HCT116 (cell line): ENCODE measurements at regions not wholly inside any gene's neighbourhood (a gene's known extent, or its start where the extent isn't known, plus 50 kb on each side); places are given as distances from the start of the nearest gene placed in this dataset.

ENCODE experiments used
- ATAC-seq: fragments of 200-7000 bp; cut with Tn5 transposase; 2 replicates; pipeline ENCODE4 v1.9.1; 2020; ENCODE audit warnings: mild to moderate bottlenecking, moderate library complexity
- BruUV-seq: library from RNA; stranded (reverse); fragments of 400-500 nt; replicated peaks from 2 replicates; lab custom pipeline; 2021; lab: Mats Ljungman, UMichigan
- CTCF ChIA-PET: fragments of 300-600 bp; sonication (Branson Sonifier 250); formaldehyde crosslinking; loops from one replicate; lab custom pipeline; 2021; ENCODE audit warnings: antibody characterized with exemption; lab: Charles Lee
- POLR2A ChIA-PET: fragments of 300-600, 350-600 bp; sonication (Branson Sonifier 250); formaldehyde crosslinking; loops from one replicate; lab custom pipeline; 2021; ENCODE audit warnings: antibody characterized with exemption; lab: Charles Lee
- RAD21 ChIA-PET, 2 experiments: fragments of 300-600 bp; sonication (Branson Sonifier 250); formaldehyde crosslinking; loops; one replicate each; lab custom pipeline; 2023; ENCODE audit warnings: low total read pairs in 2 of 2; ENCODE audit not compliant: uncharacterized antibody in 2 of 2, unreplicated experiment in 2 of 2, low non-redundant PET in 1 of 2; lab: Charles Lee
- DNase-seq: peaks from one replicate; pipeline ENCODE4 v3.0.0-alpha.2; 2010; ENCODE audit warnings: low read depth, low spot score
- H2AFZ ChIP-seq: fragments of 200-600 bp; shearing (Covaris generic), sonication (generic); 2 replicates; pipeline ENCODE4 v1.6.1; 2017; ENCODE audit warnings: low read depth, mixed run types, mixed read lengths, antibody characterized with exemption, low read length; ENCODE audit not compliant: poor library complexity, severe bottlenecking
- H3K27ac ChIP-seq: 2 replicates; pipeline ENCODE4 v1.5.1; 2012; ENCODE audit warnings: low read depth, low read length
- H3K27me3 ChIP-seq: fragments of 200-600 bp; sonication (generic); 2 replicates; pipeline ENCODE4 v1.6.1; 2016; ENCODE audit warnings: mixed run types, low read length, mixed read lengths; ENCODE audit not compliant: insufficient read depth
- H3K36me3 ChIP-seq, 2 experiments: fragments of 200-500 bp in 1 of 2; fragments of 200-600 bp in 1 of 2; sonication (Bioruptor generic) in 1 of 2; sonication (generic) in 1 of 2; 2 replicates each; pipeline versions ENCODE4 v1.5.1 to v1.6.1; 2014 to 2016; ENCODE audit warnings: low read length in 2 of 2, inconsistent platforms in 1 of 2, mixed read lengths in 1 of 2, mixed run types in 1 of 2; ENCODE audit not compliant: insufficient read depth in 2 of 2, control insufficient read depth in 1 of 2
- H3K4me1 ChIP-seq, 2 experiments: fragments of 200-600 bp in 1 of 2; sonication (generic) in 1 of 2; 2 replicates each; pipeline versions ENCODE4 v1.5.1 to v1.6.1; 2012 to 2017; ENCODE audit warnings: low read length in 2 of 2, inconsistent platforms in 1 of 2, mild to moderate bottlenecking in 1 of 2, mixed read lengths in 1 of 2, mixed run types in 1 of 2, moderate library complexity in 1 of 2; ENCODE audit not compliant: insufficient read depth in 2 of 2, control insufficient read depth in 1 of 2
- H3K4me2 ChIP-seq: fragments of 200-600 bp; sonication (generic); 2 replicates; pipeline ENCODE4 v1.6.1; 2017; ENCODE audit warnings: mixed run types, low read length, mixed read lengths
- H3K4me3 ChIP-seq, 2 experiments: fragments of 200-600 bp in 1 of 2; sonication (generic) in 1 of 2; replicated peaks in 1 of 2; 2 replicates each; pipeline ENCODE4 v1.5.1; 2011 to 2016; ENCODE audit warnings: low read length in 2 of 2, control low read depth in 1 of 2, low read depth in 1 of 2, mild to moderate bottlenecking in 1 of 2, mixed read lengths in 1 of 2, mixed run types in 1 of 2
- H3K79me2 ChIP-seq: fragments of 200-600 bp; sonication (generic); 2 replicates; pipeline ENCODE4 v1.6.1; 2017; ENCODE audit warnings: mild to moderate bottlenecking, mixed run types, low read length, moderate library complexity, mixed read lengths; ENCODE audit not compliant: insufficient read depth
- H3K9ac ChIP-seq: fragments of 200-600 bp; sonication (generic); 2 replicates; pipeline ENCODE4 v1.6.1; 2016; ENCODE audit warnings: low read length, mixed read lengths
- H3K9me2 ChIP-seq: fragments of 200-600 bp; sonication (generic), shearing (Covaris generic); 2 replicates; pipeline ENCODE4 v1.6.1; 2017; ENCODE audit warnings: mixed run types, mild to moderate bottlenecking, moderate library complexity; ENCODE audit not compliant: insufficient read depth
- H3K9me3 ChIP-seq, 2 experiments: fragments of 200-500 bp in 1 of 2; fragments of 200-600 bp in 1 of 2; sonication (Bioruptor generic) in 1 of 2; sonication (generic) in 1 of 2; 2 replicates each; pipeline ENCODE4 v1.6.1; 2014 to 2017; ENCODE audit warnings: low read length in 2 of 2, mixed read lengths in 2 of 2, inconsistent platforms in 1 of 2, low read depth in 1 of 2, mild to moderate bottlenecking in 1 of 2, mixed run types in 1 of 2, moderate library complexity in 1 of 2; ENCODE audit not compliant: control insufficient read depth in 1 of 2, insufficient read depth in 1 of 2
- H4K20me1 ChIP-seq: fragments of 200-600 bp; sonication (generic), shearing (Covaris generic); 2 replicates; pipeline ENCODE4 v1.6.1; 2017; ENCODE audit warnings: mixed run types, mild to moderate bottlenecking, moderate library complexity; ENCODE audit not compliant: insufficient read depth
- CBX3 ChIP-seq: IDR thresholded peaks from 2 replicates; pipeline ENCODE4 v1.6.1; 2012; ENCODE audit warnings: low read depth
- CEBPB ChIP-seq: IDR thresholded peaks from 2 replicates; pipeline ENCODE4 v1.6.1; 2012; ENCODE audit warnings: low read depth
- CTCF ChIP-seq, 3 experiments: fragments of 200-600 bp in 1 of 3; sonication (generic) in 1 of 3; IDR thresholded peaks in 2 of 3; conservative IDR thresholded peaks in 1 of 3; 2 replicates each; pipeline ENCODE4 v1.5.1; 2012 to 2017; ENCODE audit warnings: low read depth in 2 of 3, low read length in 2 of 3, antibody characterized with exemption in 1 of 3, borderline replicate concordance in 1 of 3, control low read depth in 1 of 3, mild to moderate bottlenecking in 1 of 3, mixed read lengths in 1 of 3, mixed run types in 1 of 3, moderate library complexity in 1 of 3; ENCODE audit not compliant: insufficient read depth in 1 of 3
- EGR1 ChIP-seq: IDR thresholded peaks from 2 replicates; pipeline ENCODE4 v1.6.1; 2012; ENCODE audit warnings: low read depth
- ELF1 ChIP-seq: IDR thresholded peaks from 2 replicates; pipeline ENCODE4 v1.6.1; 2012; ENCODE audit warnings: low read depth, borderline replicate concordance
- EZH2 ChIP-seq: fragments of 200-600 bp; sonication (generic); IDR thresholded peaks from 2 replicates; pipeline ENCODE4 v1.6.1; 2017; ENCODE audit warnings: antibody characterized with exemption, mixed run types
- JUND ChIP-seq: IDR thresholded peaks from 2 replicates; pipeline ENCODE4 v1.6.1; 2012
- MAX ChIP-seq: IDR thresholded peaks from 2 replicates; pipeline ENCODE4 v1.6.1; 2012
- POLR2AphosphoS5 ChIP-seq: IDR thresholded peaks from 2 replicates; pipeline ENCODE4 v1.6.1; 2011; ENCODE audit warnings: mild to moderate bottlenecking, low read depth, low read length, moderate library complexity
- RAD21 ChIP-seq: IDR thresholded peaks from 2 replicates; pipeline ENCODE4 v1.6.1; 2012; ENCODE audit warnings: low read depth, mild to moderate bottlenecking
- REST ChIP-seq: IDR thresholded peaks from 2 replicates; pipeline ENCODE4 v1.6.1; 2012; ENCODE audit warnings: low read depth
- SIN3A ChIP-seq: IDR thresholded peaks from 2 replicates; pipeline ENCODE4 v1.6.1; 2012; ENCODE audit warnings: low read depth
- SP1 ChIP-seq: IDR thresholded peaks from 2 replicates; pipeline ENCODE4 v1.6.1; 2012; ENCODE audit warnings: low read depth
- SRF ChIP-seq: IDR thresholded peaks from 2 replicates; pipeline ENCODE4 v1.6.1; 2012; ENCODE audit warnings: low read depth
- TCF7L2 ChIP-seq: IDR thresholded peaks from 2 replicates; pipeline ENCODE4 v1.7.0; 2011; ENCODE audit warnings: borderline replicate concordance, inconsistent platforms; ENCODE audit not compliant: insufficient read depth, insufficient read length; ENCODE audit errors: extremely low read depth
- YY1 ChIP-seq: IDR thresholded peaks from 2 replicates; pipeline ENCODE4 v1.6.1; 2011; ENCODE audit warnings: low read length, low read depth, moderate library complexity, mild to moderate bottlenecking; ENCODE audit not compliant: insufficient replicate concordance; ENCODE audit errors: extremely low read depth
- ZBTB33 ChIP-seq: IDR thresholded peaks from 2 replicates; pipeline ENCODE4 v1.6.1; 2011; ENCODE audit warnings: mild to moderate bottlenecking, low read length, moderate library complexity; ENCODE audit not compliant: insufficient replicate concordance; ENCODE audit errors: extremely low read depth
- ZFX ChIP-seq: fragments of 450-650 bp; IDR thresholded peaks from 2 replicates; pipeline ENCODE4 v1.6.1; 2017
- ZNF274 ChIP-seq: fragments of 200-500 bp; sonication (Bioruptor generic); IDR thresholded peaks from 2 replicates; pipeline ENCODE4 v1.6.1; 2014; ENCODE audit warnings: mild to moderate bottlenecking, low read depth, low read length, inconsistent platforms
- intact Hi-C: fragments of 100-400 bp; cut with micrococcal nuclease; formaldehyde crosslinking; loops from 2 replicates; pipeline ENCODE4 v1.10.0; 2022

- Histone ChIP-seq H3K9me3 (no peaks in the 10 kb centered on the region), H3K9me2 (no peaks in the 10 kb centered on the region), H3K27me3 (no peaks in the 10 kb centered on the region), H3K4me3 (no peak overlapping the region), H3K36me3 (no peaks in the 10 kb centered on the region), H3K9ac (no peak overlapping the region), H4K20me1 (no peaks in the 10 kb centered on the region), H3K79me2 (no peaks in the 10 kb centered on the region), H3K27ac (no peak overlapping the region), H3K4me2 (no peak overlapping the region), H2AFZ (no peak overlapping the region), H3K4me1 (no peaks in the 10 kb centered on the region)
- intact Hi-C loops, result no loop called here
- ATAC-seq (no peak), DNase-seq (no peak)
- POLR2A ChIA-PET, result no interaction called here
- RAD21 ChIA-PET, result no interaction called here
- no TSS peak for BruUV-seq
- TF ChIP-seq SIN3A (no peak), EGR1 (no peak), TCF7L2 (no peak), YY1 (no peak), ZBTB33 (no peak), RAD21 (no peak), ELF1 (no peak), SP1 (no peak), POLR2AphosphoS5 (no peak), CEBPB (no peak), ZNF274 (no peak), CBX3 (no peak), REST (no peak), MAX (no peak), CTCF (IDR thresholded peaks at IDR 0.05 in 2 of 3, conservative IDR thresholded peaks at IDR 0.05 in 1 of 3; ENCODE audit: borderline replicate concordance in 1 of 3, insufficient read depth in 1 of 3, low read depth in 2 of 3, low read length in 2 of 3) (no peak), EZH2 (no peak), ZFX (no peak), SRF (no peak), JUND (no peak)
- CTCF ChIA-PET, result no interaction called here
Observed at GRCh38 chr1:200265881-200266280, 144.0 kb downstream of the ZNF281 start.
